HCT116 (cell line): ENCODE measurements at regions not wholly inside any gene's neighbourhood (a gene's known extent, or its start where the extent isn't known, plus 50 kb on each side); places are given as distances from the start of the nearest gene placed in this dataset.

Source experiments
- ATAC-seq: fragments of 200-7000 bp; cut with Tn5 transposase; 2 replicates; pipeline ENCODE4 v1.9.1; 2020; ENCODE audit warnings: mild to moderate bottlenecking, moderate library complexity
- BruUV-seq: library from RNA; stranded (reverse); fragments of 400-500 nt; replicated peaks from 2 replicates; lab custom pipeline; 2021; lab: Mats Ljungman, UMichigan
- CTCF ChIA-PET: fragments of 300-600 bp; sonication (Branson Sonifier 250); formaldehyde crosslinking; loops from one replicate; lab custom pipeline; 2021; ENCODE audit warnings: antibody characterized with exemption; lab: Charles Lee
- POLR2A ChIA-PET: fragments of 300-600, 350-600 bp; sonication (Branson Sonifier 250); formaldehyde crosslinking; loops from one replicate; lab custom pipeline; 2021; ENCODE audit warnings: antibody characterized with exemption; lab: Charles Lee
- RAD21 ChIA-PET, 2 experiments: fragments of 300-600 bp; sonication (Branson Sonifier 250); formaldehyde crosslinking; loops; one replicate each; lab custom pipeline; 2023; ENCODE audit warnings: low total read pairs in 2 of 2; ENCODE audit not compliant: uncharacterized antibody in 2 of 2, unreplicated experiment in 2 of 2, low non-redundant PET in 1 of 2; lab: Charles Lee
- DNase-seq: peaks from one replicate; pipeline ENCODE4 v3.0.0-alpha.2; 2010; ENCODE audit warnings: low read depth, low spot score
- H2AFZ ChIP-seq: fragments of 200-600 bp; shearing (Covaris generic), sonication (generic); 2 replicates; pipeline ENCODE4 v1.6.1; 2017; ENCODE audit warnings: low read depth, mixed run types, mixed read lengths, antibody characterized with exemption, low read length; ENCODE audit not compliant: poor library complexity, severe bottlenecking
- H3K27ac ChIP-seq: 2 replicates; pipeline ENCODE4 v1.5.1; 2012; ENCODE audit warnings: low read depth, low read length
- H3K27me3 ChIP-seq: fragments of 200-600 bp; sonication (generic); 2 replicates; pipeline ENCODE4 v1.6.1; 2016; ENCODE audit warnings: mixed run types, low read length, mixed read lengths; ENCODE audit not compliant: insufficient read depth
- H3K36me3 ChIP-seq, 2 experiments: fragments of 200-500 bp in 1 of 2; fragments of 200-600 bp in 1 of 2; sonication (Bioruptor generic) in 1 of 2; sonication (generic) in 1 of 2; 2 replicates each; pipeline versions ENCODE4 v1.5.1 to v1.6.1; 2014 to 2016; ENCODE audit warnings: low read length in 2 of 2, inconsistent platforms in 1 of 2, mixed read lengths in 1 of 2, mixed run types in 1 of 2; ENCODE audit not compliant: insufficient read depth in 2 of 2, control insufficient read depth in 1 of 2
- H3K4me1 ChIP-seq, 2 experiments: fragments of 200-600 bp in 1 of 2; sonication (generic) in 1 of 2; 2 replicates each; pipeline versions ENCODE4 v1.5.1 to v1.6.1; 2012 to 2017; ENCODE audit warnings: low read length in 2 of 2, inconsistent platforms in 1 of 2, mild to moderate bottlenecking in 1 of 2, mixed read lengths in 1 of 2, mixed run types in 1 of 2, moderate library complexity in 1 of 2; ENCODE audit not compliant: insufficient read depth in 2 of 2, control insufficient read depth in 1 of 2
- H3K4me2 ChIP-seq: fragments of 200-600 bp; sonication (generic); 2 replicates; pipeline ENCODE4 v1.6.1; 2017; ENCODE audit warnings: mixed run types, low read length, mixed read lengths
- H3K4me3 ChIP-seq, 2 experiments: fragments of 200-600 bp in 1 of 2; sonication (generic) in 1 of 2; replicated peaks in 1 of 2; 2 replicates each; pipeline ENCODE4 v1.5.1; 2011 to 2016; ENCODE audit warnings: low read length in 2 of 2, control low read depth in 1 of 2, low read depth in 1 of 2, mild to moderate bottlenecking in 1 of 2, mixed read lengths in 1 of 2, mixed run types in 1 of 2
- H3K79me2 ChIP-seq: fragments of 200-600 bp; sonication (generic); 2 replicates; pipeline ENCODE4 v1.6.1; 2017; ENCODE audit warnings: mild to moderate bottlenecking, mixed run types, low read length, moderate library complexity, mixed read lengths; ENCODE audit not compliant: insufficient read depth
- H3K9ac ChIP-seq: fragments of 200-600 bp; sonication (generic); 2 replicates; pipeline ENCODE4 v1.6.1; 2016; ENCODE audit warnings: low read length, mixed read lengths
- H3K9me2 ChIP-seq: fragments of 200-600 bp; sonication (generic), shearing (Covaris generic); 2 replicates; pipeline ENCODE4 v1.6.1; 2017; ENCODE audit warnings: mixed run types, mild to moderate bottlenecking, moderate library complexity; ENCODE audit not compliant: insufficient read depth
- H3K9me3 ChIP-seq, 2 experiments: fragments of 200-500 bp in 1 of 2; fragments of 200-600 bp in 1 of 2; sonication (Bioruptor generic) in 1 of 2; sonication (generic) in 1 of 2; 2 replicates each; pipeline ENCODE4 v1.6.1; 2014 to 2017; ENCODE audit warnings: low read length in 2 of 2, mixed read lengths in 2 of 2, inconsistent platforms in 1 of 2, low read depth in 1 of 2, mild to moderate bottlenecking in 1 of 2, mixed run types in 1 of 2, moderate library complexity in 1 of 2; ENCODE audit not compliant: control insufficient read depth in 1 of 2, insufficient read depth in 1 of 2
- H4K20me1 ChIP-seq: fragments of 200-600 bp; sonication (generic), shearing (Covaris generic); 2 replicates; pipeline ENCODE4 v1.6.1; 2017; ENCODE audit warnings: mixed run types, mild to moderate bottlenecking, moderate library complexity; ENCODE audit not compliant: insufficient read depth
- EGR1 ChIP-seq: IDR thresholded peaks from 2 replicates; pipeline ENCODE4 v1.6.1; 2012; ENCODE audit warnings: low read depth
- ELF1 ChIP-seq: IDR thresholded peaks from 2 replicates; pipeline ENCODE4 v1.6.1; 2012; ENCODE audit warnings: low read depth, borderline replicate concordance
- RAD21 ChIP-seq: IDR thresholded peaks from 2 replicates; pipeline ENCODE4 v1.6.1; 2012; ENCODE audit warnings: low read depth, mild to moderate bottlenecking
- SIN3A ChIP-seq: IDR thresholded peaks from 2 replicates; pipeline ENCODE4 v1.6.1; 2012; ENCODE audit warnings: low read depth
- SP1 ChIP-seq: IDR thresholded peaks from 2 replicates; pipeline ENCODE4 v1.6.1; 2012; ENCODE audit warnings: low read depth
- SRF ChIP-seq: IDR thresholded peaks from 2 replicates; pipeline ENCODE4 v1.6.1; 2012; ENCODE audit warnings: low read depth
- ZFX ChIP-seq: fragments of 450-650 bp; IDR thresholded peaks from 2 replicates; pipeline ENCODE4 v1.6.1; 2017
- intact Hi-C: fragments of 100-400 bp; cut with micrococcal nuclease; formaldehyde crosslinking; loops from 2 replicates; pipeline ENCODE4 v1.10.0; 2022

DNA sequence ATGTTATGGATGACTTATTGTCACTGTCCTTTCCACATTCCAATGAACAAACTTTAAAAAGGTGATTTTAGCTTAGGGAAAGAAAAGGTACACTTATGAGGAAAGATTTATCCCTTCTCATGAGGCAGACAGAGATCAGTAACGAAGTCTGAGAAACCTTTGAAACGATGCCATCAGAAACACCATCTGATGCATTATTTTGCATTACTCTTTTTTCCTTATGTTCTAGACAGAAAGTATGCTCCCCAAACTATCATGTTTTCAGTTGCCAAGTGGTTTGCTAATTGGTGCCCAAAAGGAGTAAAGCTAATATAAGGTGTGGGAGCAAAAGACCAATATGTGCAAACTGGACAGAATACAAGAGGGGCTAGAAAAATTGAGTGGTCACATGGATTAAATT, 397.7 kb upstream of the RIOK2 start:
- no peaks in the 10 kb centered on the region for H3K36me3 ChIP-seq
- DNase-seq: no peak
- RAD21 ChIA-PET: no interaction called here
- no peak overlapping the region for H3K4me3 ChIP-seq
- ATAC-seq: no peak
- H3K9me3 ChIP-seq: no peaks in the 10 kb centered on the region
- TF ChIP-seq SP1: no peak
- TF ChIP-seq SRF: no peak
- TF ChIP-seq ZFX: no peak
- TF ChIP-seq RAD21: no peak
- TF ChIP-seq SIN3A: no peak
- TF ChIP-seq, all 23 proteins: peak for 0
- H3K9me2 ChIP-seq: no peaks in the 10 kb centered on the region
- H3K27ac ChIP-seq: no peak overlapping the region
- POLR2A ChIA-PET: no interaction called here
- H3K27me3 ChIP-seq: no peaks in the 10 kb centered on the region
- H2AFZ ChIP-seq: no peak overlapping the region
- CTCF ChIA-PET: no interaction called here
- no peaks in the 10 kb centered on the region for H3K4me1 ChIP-seq
- no TSS peak for BruUV-seq
- intact Hi-C loops: no loop called here
- H3K9ac ChIP-seq: no peak overlapping the region
- no peaks in the 10 kb centered on the region for H3K79me2 ChIP-seq
- H4K20me1 ChIP-seq: no peaks in the 10 kb centered on the region
- no peak overlapping the region for H3K4me2 ChIP-seq

- Histone ChIP-seq H3K4me2 (no peak overlapping the region), H3K9ac (no peak overlapping the region), H4K20me1 (no peaks in the 10 kb centered on the region; the same call in 1 of the 2 replicates), H3K4me1 (no peaks in the 10 kb centered on the region), H3K36me3 (no peaks in the 10 kb centered on the region), H3K9me2 (no peaks in the 10 kb centered on the region)
- POLR2A ChIA-PET: no interaction called here
- TF ChIP-seq EGR1: no peak
- TF ChIP-seq ELF1: no peak
- TF ChIP-seq, all 23 proteins: peak for 0
- no peak for ATAC-seq
- H3K4me3 ChIP-seq: no peak overlapping the region
- no peaks in the 10 kb centered on the region for H3K27me3 ChIP-seq
- H3K79me2 ChIP-seq: no peaks in the 10 kb centered on the region
- no peaks in the 10 kb centered on the region for H3K9me3 ChIP-seq
- no TSS peak for BruUV-seq
- no peak overlapping the region for H3K27ac ChIP-seq
- ChIA-PET RAD21 (no interaction called here), CTCF (no interaction called here)
- intact Hi-C loops: no loop called here
- no peak for DNase-seq
- no peak overlapping the region for H2AFZ ChIP-seq
Measured at GRCh38 chr5:97591781-97592180, 408.7 kb upstream of the RIOK2 start.
